ENCODE measurements at regions not wholly inside any gene's neighbourhood (a gene's known extent, or its start where the extent isn't known, plus 50 kb on each side); places are given as distances from the start of the nearest gene placed in this dataset.

DNA sequence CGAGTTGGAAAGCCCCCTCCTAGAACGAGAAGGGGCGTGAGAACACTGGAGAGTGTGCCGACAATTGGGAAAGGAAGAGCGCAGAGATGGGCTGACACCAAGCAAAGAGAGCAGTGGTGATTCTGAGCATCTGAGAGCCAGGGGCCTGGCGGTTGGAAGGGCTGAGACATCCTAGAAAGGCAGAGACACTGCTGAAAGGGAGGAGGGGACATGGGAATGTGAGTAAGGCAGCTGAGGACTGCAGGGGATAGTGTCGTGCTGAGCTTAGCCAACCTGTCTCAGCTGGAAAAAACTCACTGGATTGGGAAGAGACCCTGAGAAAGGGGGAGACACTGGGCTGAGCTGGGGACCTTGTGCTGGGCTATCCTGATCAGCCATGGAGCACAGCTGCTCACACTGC is 58.1 kb upstream of the SLC6A6 start:
- TF ChIP-seq POLR2A (IDR thresholded peaks at IDR 0.05) (no peak), EP300 (IDR thresholded peaks at IDR 0.05) (no peak)
- TF ChIP-seq, protein P1, sequence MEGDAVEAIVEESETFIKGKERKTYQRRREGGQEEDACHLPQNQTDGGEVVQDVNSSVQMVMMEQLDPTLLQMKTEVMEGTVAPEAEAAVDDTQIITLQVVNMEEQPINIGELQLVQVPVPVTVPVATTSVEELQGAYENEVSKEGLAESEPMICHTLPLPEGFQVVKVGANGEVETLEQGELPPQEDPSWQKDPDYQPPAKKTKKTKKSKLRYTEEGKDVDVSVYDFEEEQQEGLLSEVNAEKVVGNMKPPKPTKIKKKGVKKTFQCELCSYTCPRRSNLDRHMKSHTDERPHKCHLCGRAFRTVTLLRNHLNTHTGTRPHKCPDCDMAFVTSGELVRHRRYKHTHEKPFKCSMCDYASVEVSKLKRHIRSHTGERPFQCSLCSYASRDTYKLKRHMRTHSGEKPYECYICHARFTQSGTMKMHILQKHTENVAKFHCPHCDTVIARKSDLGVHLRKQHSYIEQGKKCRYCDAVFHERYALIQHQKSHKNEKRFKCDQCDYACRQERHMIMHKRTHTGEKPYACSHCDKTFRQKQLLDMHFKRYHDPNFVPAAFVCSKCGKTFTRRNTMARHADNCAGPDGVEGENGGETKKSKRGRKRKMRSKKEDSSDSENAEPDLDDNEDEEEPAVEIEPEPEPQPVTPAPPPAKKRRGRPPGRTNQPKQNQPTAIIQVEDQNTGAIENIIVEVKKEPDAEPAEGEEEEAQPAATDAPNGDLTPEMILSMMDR (IDR thresholded peaks at IDR 0.05): no peak

All from ovary (tissue), 3 donors.